Endothelial cell of umbilical vein (primary cell): ENCODE measurements at regions not wholly inside any gene's neighbourhood (a gene's known extent, or its start where the extent isn't known, plus 50 kb on each side); places are given as distances from the start of the nearest gene placed in this dataset.

Experiments
- BruUV-seq: library from RNA; stranded (reverse); fragments of 400-500 nt; replicated peaks from 2 replicates; lab custom pipeline; 2021; lab: Mats Ljungman, UMichigan
- CTCF ChIA-PET: fragments of 300-600, 350-600 bp; sonication (Branson Sonifier 250); formaldehyde crosslinking; loops from one replicate; lab custom pipeline; 2021; ENCODE audit warnings: antibody characterized with exemption, inconsistent platforms; lab: Charles Lee
- POLR2A ChIA-PET: fragments of 300-600, 350-600 bp; sonication (Branson Sonifier 250); formaldehyde crosslinking; loops from one replicate; lab custom pipeline; 2021; ENCODE audit warnings: antibody characterized with exemption, inconsistent platforms; lab: Charles Lee
- DNase-seq: peaks from one replicate; pipeline ENCODE4 v3.0.0-alpha.2; 2011; ENCODE audit warnings: low read depth, low spot score
- FAIRE-seq: peaks from 2 replicates; lab custom pipeline; 2011; peaks lifted over from hg19 to GRCh38; lab: Jason Lieb, UNC
- H2AFZ ChIP-seq: 2 replicates; pipeline ENCODE4 v1.6.0; 2012; ENCODE audit warnings: low read depth, low read length, control low read depth, inconsistent platforms
- H3K27ac ChIP-seq: 2 replicates; pipeline ENCODE4 v1.5.1; 2011; ENCODE audit warnings: low read depth, mild to moderate bottlenecking, control low read depth, low read length, moderate library complexity; ENCODE audit not compliant: insufficient read depth
- H3K27me3 ChIP-seq, 2 experiments: 2 replicates each; pipeline versions ENCODE4 v1.6.0 to v1.6.1; 2011; ENCODE audit warnings: low read length in 2 of 2, mixed read lengths in 1 of 2; ENCODE audit not compliant: control insufficient read depth in 2 of 2, insufficient read depth in 2 of 2
- H3K36me3 ChIP-seq, 2 experiments: 2 replicates in 1 of 2; 3 replicates in 1 of 2; pipeline ENCODE4 v1.5.1; 2011; ENCODE audit warnings: low read length in 2 of 2, mild to moderate bottlenecking in 1 of 2, moderate library complexity in 1 of 2; ENCODE audit not compliant: control insufficient read depth in 2 of 2, insufficient read depth in 2 of 2; ENCODE audit errors: extremely low read depth in 1 of 2
- H3K4me1 ChIP-seq: 3 replicates; pipeline ENCODE4 v1.5.1; 2011; ENCODE audit warnings: mild to moderate bottlenecking, low read length; ENCODE audit not compliant: control insufficient read depth, insufficient read depth; ENCODE audit errors: extremely low read depth
- H3K4me2 ChIP-seq: 2 replicates; pipeline ENCODE4 v1.6.1; 2011; ENCODE audit warnings: low read length, control low read depth, mixed read lengths; ENCODE audit not compliant: insufficient read depth
- H3K4me3 ChIP-seq, 3 experiments: fragments of 200-600 bp in 1 of 3; sonication (generic), shearing (Covaris generic) in 1 of 3; replicated peaks in 1 of 3; 2 replicates each; pipeline ENCODE4 v1.5.1; 2011 to 2016; ENCODE audit warnings: control low read depth in 3 of 3, low read length in 3 of 3, mild to moderate bottlenecking in 2 of 3, inconsistent platforms in 1 of 3, low read depth in 1 of 3, moderate library complexity in 1 of 3; ENCODE audit not compliant: insufficient read depth in 1 of 3
- H3K79me2 ChIP-seq: 2 replicates; pipeline ENCODE4 v1.6.0; 2012; ENCODE audit warnings: low read length, inconsistent platforms; ENCODE audit not compliant: control insufficient read depth, insufficient read depth
- H3K9ac ChIP-seq: replicated peaks from 2 replicates; pipeline ENCODE3; 2011; ENCODE audit warnings: low read length, control low read depth; ENCODE audit not compliant: insufficient read depth; ENCODE audit errors: extremely low read depth
- H3K9me1 ChIP-seq: replicated peaks from 3 replicates; pipeline ENCODE4 v1.6.0; 2011; ENCODE audit warnings: mild to moderate bottlenecking, low read length; ENCODE audit not compliant: control insufficient read depth, insufficient read depth; ENCODE audit errors: extremely low read depth
- H3K9me3 ChIP-seq: replicated peaks from 2 replicates; pipeline ENCODE4 v1.5.1; 2012; ENCODE audit warnings: low read length, inconsistent platforms; ENCODE audit not compliant: control insufficient read depth, insufficient read depth
- H4K20me1 ChIP-seq: replicated peaks from 2 replicates; pipeline ENCODE3; 2011; ENCODE audit warnings: mild to moderate bottlenecking, low read length; ENCODE audit not compliant: control insufficient read depth, insufficient read depth; ENCODE audit errors: extremely low read depth
- CTCF ChIP-seq, 2 donors: IDR thresholded peaks; 1 replicate in 1 of 2; 2 replicates in 1 of 2; pipeline ENCODE4 v1.5.1; 2011; ENCODE audit warnings: low read length in 2 of 2, mild to moderate bottlenecking in 2 of 2, moderate library complexity in 2 of 2, control low read depth in 1 of 2, inconsistent platforms in 1 of 2, low read depth in 1 of 2; ENCODE audit not compliant: insufficient read depth in 1 of 2; ENCODE audit errors: extremely low read depth in 1 of 2
- EZH2 ChIP-seq: IDR thresholded peaks from 2 replicates; pipeline ENCODE4 v1.6.1; 2012; ENCODE audit warnings: borderline replicate concordance, low read depth, mild to moderate bottlenecking, moderate library complexity, low read length, inconsistent platforms; ENCODE audit not compliant: severe bottlenecking
- FOS ChIP-seq: IDR thresholded peaks from 2 replicates; pipeline ENCODE4 v1.6.1; 2011; ENCODE audit warnings: mild to moderate bottlenecking, low read length, moderate library complexity, borderline replicate concordance; ENCODE audit not compliant: insufficient read depth
- GATA2 ChIP-seq: IDR thresholded peaks from 2 replicates; pipeline ENCODE4 v1.7.0; 2011; ENCODE audit warnings: low read depth, mild to moderate bottlenecking, moderate library complexity, mixed read lengths, low read length; ENCODE audit not compliant: insufficient read length, insufficient read depth
- JUN ChIP-seq: IDR thresholded peaks from 2 replicates; pipeline ENCODE4 v1.6.1; 2011; ENCODE audit warnings: borderline replicate concordance, low read depth; ENCODE audit not compliant: insufficient read length, insufficient read depth
- MYC ChIP-seq: IDR thresholded peaks from one replicate; pipeline ENCODE4 v1.6.1; 2011; ENCODE audit warnings: mild to moderate bottlenecking, low read depth, low read length
- POLR2A ChIP-seq: IDR thresholded peaks from 2 replicates; pipeline ENCODE4 v1.6.1; 2012; ENCODE audit warnings: low read depth, mild to moderate bottlenecking, control low read depth, low read length
- POLR2AphosphoS5 ChIP-seq: IDR thresholded peaks from 2 replicates; pipeline ENCODE4 v1.6.1; 2012; ENCODE audit warnings: low read depth, mild to moderate bottlenecking, control low read depth, low read length, moderate library complexity; ENCODE audit not compliant: insufficient read depth
- dilution Hi-C: fragments of 300-500 bp; cut with MboI; formaldehyde crosslinking; loops from one replicate; pipeline ENCODE4 v1.15.0; 2019; ENCODE audit warnings: low sequenced_read_pairs; ENCODE audit not compliant: extremely low pct_ligation_motif_present
- intact Hi-C: fragments of 100-400 bp; cut with micrococcal nuclease; formaldehyde crosslinking; loops from one replicate; pipeline ENCODE4 v1.10.0; 2022
- TF ChIP-seq, protein P1 (sequence below): IDR thresholded peaks from 2 replicates; pipeline ENCODE4 v1.6.1; 2011; ENCODE audit not compliant: insufficient read depth, insufficient read length

DNA sequence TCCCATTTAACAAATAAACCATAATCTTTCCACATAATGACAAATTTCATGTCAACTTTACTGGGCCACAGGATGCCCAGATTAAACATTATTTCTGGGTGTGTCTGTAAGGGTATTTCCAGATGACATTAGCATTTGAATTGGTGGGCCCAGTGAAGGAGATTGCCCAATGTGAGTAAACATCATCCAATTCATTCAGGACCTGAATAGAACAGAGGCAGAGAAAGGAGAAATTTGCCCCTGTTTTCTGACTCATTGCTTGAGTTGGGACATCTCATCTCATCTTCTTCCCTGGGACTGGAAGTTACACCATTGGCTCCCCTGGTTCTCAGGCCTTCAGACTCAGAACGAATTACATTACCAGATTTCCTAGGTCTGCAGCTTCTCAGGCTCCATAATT lies 142.9 kb downstream of the TPBG start:
- intact Hi-C loops (no loop called here), dilution Hi-C loops (no loop called here)
- Histone ChIP-seq H3K9ac (no peak overlapping the region), H2AFZ (no peak overlapping the region), H3K4me3 (no peak overlapping the region), H4K20me1 (no peaks in the 10 kb centered on the region), H3K36me3 (no peaks in the 10 kb centered on the region), H3K4me1 (no peaks in the 10 kb centered on the region), H3K4me2 (no peak overlapping the region), H3K79me2 (no peaks in the 10 kb centered on the region), H3K27ac (no peak overlapping the region), H3K9me1 (no peaks in the 10 kb centered on the region), H3K9me3 (no peaks in the 10 kb centered on the region), H3K27me3 (no peaks in the 10 kb centered on the region)
- no peak for DNase-seq
- FAIRE-seq, result no peak
- BruUV-seq, result no TSS peak
- TF ChIP-seq EZH2, result no peak
- TF ChIP-seq POLR2AphosphoS5, result no peak
- no peak for TF ChIP-seq GATA2
- no peak for TF ChIP-seq POLR2A
- TF ChIP-seq FOS, result no peak
- no peak for TF ChIP-seq MYC
- TF ChIP-seq, protein P1, sequence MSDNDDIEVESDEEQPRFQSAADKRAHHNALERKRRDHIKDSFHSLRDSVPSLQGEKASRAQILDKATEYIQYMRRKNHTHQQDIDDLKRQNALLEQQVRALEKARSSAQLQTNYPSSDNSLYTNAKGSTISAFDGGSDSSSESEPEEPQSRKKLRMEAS, result no peak
- TF ChIP-seq CTCF (IDR thresholded peaks at IDR 0.05; ENCODE audit: extremely low read depth in 1 of 2, insufficient read depth in 1 of 2, low read depth in 1 of 2, low read length in 2 of 2), result no peak
- TF ChIP-seq JUN, result no peak
- ChIA-PET POLR2A (no interaction called here), CTCF (no interaction called here)
